ENCODE measurements at regions not wholly inside any gene's neighbourhood (a gene's known extent, or its start where the extent isn't known, plus 50 kb on each side); places are given as distances from the start of the nearest gene placed in this dataset.

GRCh38 chr3:73694983-73695757, 70.4 kb upstream of the PDZRN3 start:
- TF ChIP-seq CTCF (IDR thresholded peaks at IDR 0.05; ENCODE audit: low read depth, low read length, poor library complexity, severe bottlenecking) (no peak), EZH2phosphoT487 (IDR thresholded peaks at IDR 0.05; ENCODE audit: borderline replicate concordance, low read length) (no peak)
